ENCODE measurements at regions not wholly inside any gene's neighbourhood (a gene's known extent, or its start where the extent isn't known, plus 50 kb on each side); places are given as distances from the start of the nearest gene placed in this dataset.

- DNase-seq, result no peak
Observed at GRCh38 chr11:134907636-134908035, 495.6 kb upstream of the B3GAT1 start.

- no peak for DNase-seq
Observed at GRCh38 chr11:134906356-134906955, 494.4 kb upstream of the B3GAT1 start.

GRCh38 chr11:134905928-134906327 lies 493.9 kb upstream of the B3GAT1 start:
- DNase-seq, result no peak

GRCh38 chr11:134905517-134905916 lies 493.5 kb upstream of the B3GAT1 start:
- no peak for DNase-seq

- no peak for DNase-seq
Observed at GRCh38 chr11:134904103-134904790, 492.2 kb upstream of the B3GAT1 start.

- DNase-seq, result no peak
Observed at GRCh38 chr11:134901955-134902918, 490.2 kb upstream of the B3GAT1 start.

GRCh38 chr11:134901542-134901941 lies 489.5 kb upstream of the B3GAT1 start:
- no peak for DNase-seq

GRCh38 chr11:134893810-134894685 lies 482.0 kb upstream of the B3GAT1 start:
- no peak for DNase-seq

GRCh38 chr11:134890446-134890845 lies 478.4 kb upstream of the B3GAT1 start:
- no peak for DNase-seq

GRCh38 chr11:134889832-134890231 lies 477.8 kb upstream of the B3GAT1 start:
- DNase-seq, result no peak

GRCh38 chr11:134888821-134889220 lies 476.8 kb upstream of the B3GAT1 start:
- DNase-seq, result no peak

- no peak for DNase-seq
Observed at GRCh38 chr11:134887896-134888295, 475.9 kb upstream of the B3GAT1 start.

GRCh38 chr11:134883484-134883883 lies 471.4 kb upstream of the B3GAT1 start:
- DNase-seq, result no peak

- no peak for DNase-seq
Observed at GRCh38 chr11:134882671-134883297, 470.7 kb upstream of the B3GAT1 start.

GRCh38 chr11:134882141-134882540 lies 470.1 kb upstream of the B3GAT1 start:
- no peak for DNase-seq

- DNase-seq, result no peak
Observed at GRCh38 chr11:134880788-134881187, 468.7 kb upstream of the B3GAT1 start.

- no peak for DNase-seq
Observed at GRCh38 chr11:134879931-134880330, 467.9 kb upstream of the B3GAT1 start.

- DNase-seq, result no peak
Observed at GRCh38 chr11:134879341-134879740, 467.3 kb upstream of the B3GAT1 start.

GRCh38 chr11:134878785-134879184 lies 466.7 kb upstream of the B3GAT1 start:
- no peak for DNase-seq

GRCh38 chr11:134876226-134876625 lies 464.2 kb upstream of the B3GAT1 start:
- no peak for DNase-seq

- no peak for DNase-seq
Observed at GRCh38 chr11:134866981-134867675, 455.1 kb upstream of the B3GAT1 start.

- no peak for DNase-seq
Observed at GRCh38 chr11:134866215-134866614, 454.2 kb upstream of the B3GAT1 start.
